Glomerular visceral epithelial cell (primary cell): ENCODE measurements at regions not wholly inside any gene's neighbourhood (a gene's known extent, or its start where the extent isn't known, plus 50 kb on each side); places are given as distances from the start of the nearest gene placed in this dataset.

Experiments
- DNase-seq: peaks from one replicate; pipeline ENCODE4 v3.0.0-alpha.2; 2016; ENCODE audit errors: extremely low spot score

DNA sequence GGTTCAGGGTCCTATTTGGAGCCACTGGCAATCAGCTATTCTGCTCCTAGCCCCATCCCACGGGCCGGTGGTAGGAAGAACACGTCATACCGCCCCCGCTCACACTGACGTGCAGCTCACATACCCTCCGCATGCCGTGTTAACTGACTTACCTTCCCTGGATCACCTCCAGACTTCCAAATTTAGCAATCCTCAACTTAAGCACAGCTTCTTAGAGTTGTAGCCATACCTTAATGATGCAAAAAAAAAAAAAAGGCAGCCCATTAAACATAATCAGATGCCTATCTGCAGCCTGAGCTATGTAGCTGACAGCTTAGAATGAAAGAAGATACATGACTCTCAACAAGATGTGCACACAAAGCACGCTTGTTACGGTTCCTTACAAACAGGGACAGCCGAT, 93.0 kb downstream of the IRX2 start:
- no peak for DNase-seq

GRCh38 chr5:2657151-2657550, 94.3 kb downstream of the IRX2 start:
- DNase-seq, result no peak

DNA sequence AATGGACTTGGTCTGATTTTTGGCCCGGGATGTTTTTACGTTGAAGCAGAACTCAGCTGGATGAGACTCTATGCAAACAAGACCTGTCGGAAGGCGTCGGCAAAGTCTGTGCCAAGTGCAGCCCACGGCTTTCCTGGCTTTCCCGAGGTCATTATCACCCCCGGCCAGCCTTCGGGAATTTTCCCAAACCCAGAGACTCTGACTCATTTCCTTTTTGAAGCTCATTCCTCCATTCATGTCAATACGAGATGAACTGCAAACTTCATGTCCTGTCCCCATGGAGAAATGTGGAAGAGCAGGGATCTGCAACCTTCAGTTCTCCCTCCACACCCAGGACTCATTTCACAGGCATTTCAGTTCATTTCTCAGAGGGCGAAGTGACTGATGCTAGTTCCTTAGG, 95.3 kb downstream of the IRX2 start:
- DNase-seq, result no peak

GRCh38 chr5:2653991-2654390, 97.5 kb downstream of the IRX2 start:
- DNase-seq, result no peak

GRCh38 chr5:2651116-2651515, 100.4 kb downstream of the IRX2 start:
- no peak for DNase-seq

DNA sequence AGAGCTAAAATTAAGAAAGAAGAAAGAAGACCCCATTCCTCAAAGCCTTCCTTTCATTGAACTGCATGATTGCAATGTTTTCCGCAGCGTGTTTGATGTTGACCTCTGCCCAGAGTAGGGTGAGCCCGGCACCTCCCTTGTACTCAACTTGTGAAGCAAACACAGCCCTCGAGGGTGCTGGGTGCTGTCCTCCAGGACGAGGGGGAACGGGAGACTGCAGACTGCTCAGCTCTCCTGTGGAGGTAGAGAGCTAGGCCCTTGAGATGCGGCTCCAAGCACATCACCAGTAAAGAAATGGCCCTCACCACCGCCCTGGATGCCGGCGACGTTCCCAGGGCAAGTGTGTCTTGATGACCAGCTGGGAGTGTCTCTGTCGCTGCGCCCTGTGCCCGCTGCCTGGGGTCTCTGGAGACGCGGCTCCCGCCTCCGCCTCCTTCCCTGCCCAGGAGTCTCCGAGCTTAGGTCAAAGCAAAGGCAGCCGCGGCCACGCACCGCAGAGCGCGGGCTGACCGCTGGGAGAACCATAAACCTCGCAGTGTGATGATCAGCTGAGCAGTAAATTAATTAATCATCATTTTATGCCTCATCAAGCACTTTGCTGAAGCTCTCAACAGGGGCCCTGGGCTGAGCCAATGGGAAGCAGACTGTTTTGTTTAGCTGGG, 108.7 kb downstream of the IRX2 start:
- no peak for DNase-seq

GRCh38 chr5:2640717-2641116, 110.8 kb downstream of the IRX2 start:
- DNase-seq, result no peak

GRCh38 chr5:2639425-2639824, 112.1 kb downstream of the IRX2 start:
- DNase-seq, result no peak

- DNase-seq, result no peak
These were observed 116.9 kb downstream of the IRX2 start for GRCh38 chr5:2634399-2635176.

- DNase-seq, result no peak
These were observed 117.5 kb downstream of the IRX2 start for GRCh38 chr5:2633992-2634391.

DNA sequence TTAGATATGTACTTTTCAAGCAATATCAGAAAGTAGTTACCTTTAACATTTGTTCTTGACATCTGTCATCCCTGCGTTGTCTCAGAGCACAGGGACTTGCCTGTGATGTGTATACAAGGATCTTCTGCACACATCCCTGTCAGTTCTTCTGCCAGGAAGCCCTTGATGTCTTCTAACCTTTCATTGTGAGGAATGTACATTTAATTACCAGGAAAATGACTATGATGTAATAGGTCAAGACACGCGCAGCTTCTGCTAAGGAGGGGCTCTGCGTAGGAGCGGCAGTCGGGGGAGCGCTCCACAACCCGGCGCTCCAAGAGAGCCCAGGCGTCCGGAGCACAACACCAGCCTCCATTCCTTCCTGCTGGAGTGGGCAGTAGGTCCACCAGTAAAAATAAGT, 119.7 kb downstream of the IRX2 start:
- no peak for DNase-seq

- DNase-seq, result no peak
These were observed 122.4 kb downstream of the IRX2 start for GRCh38 chr5:2629045-2629444.

DNA sequence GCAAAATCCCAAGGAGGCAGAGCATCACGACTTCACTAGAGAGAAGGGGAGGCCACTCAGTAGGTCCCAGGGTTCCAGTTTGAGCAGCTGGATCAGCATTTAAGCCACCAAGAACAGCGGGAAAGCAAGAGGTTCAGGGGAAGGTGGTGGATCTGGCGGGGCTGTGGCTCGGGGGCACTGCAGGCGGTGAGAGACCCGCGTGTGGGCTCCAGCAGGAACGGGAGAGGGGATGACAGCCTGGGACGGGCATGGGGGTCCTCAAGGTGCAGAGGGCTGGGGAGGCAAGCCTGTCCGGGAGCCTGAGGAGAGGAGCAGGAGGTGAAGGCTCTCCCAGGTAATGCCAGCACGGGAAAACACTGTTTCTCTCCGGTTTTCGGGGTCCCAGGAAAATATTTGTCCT, 123.6 kb downstream of the IRX2 start:
- no peak for DNase-seq

GRCh38 chr5:2626572-2626971, 124.9 kb downstream of the IRX2 start:
- no peak for DNase-seq

DNA sequence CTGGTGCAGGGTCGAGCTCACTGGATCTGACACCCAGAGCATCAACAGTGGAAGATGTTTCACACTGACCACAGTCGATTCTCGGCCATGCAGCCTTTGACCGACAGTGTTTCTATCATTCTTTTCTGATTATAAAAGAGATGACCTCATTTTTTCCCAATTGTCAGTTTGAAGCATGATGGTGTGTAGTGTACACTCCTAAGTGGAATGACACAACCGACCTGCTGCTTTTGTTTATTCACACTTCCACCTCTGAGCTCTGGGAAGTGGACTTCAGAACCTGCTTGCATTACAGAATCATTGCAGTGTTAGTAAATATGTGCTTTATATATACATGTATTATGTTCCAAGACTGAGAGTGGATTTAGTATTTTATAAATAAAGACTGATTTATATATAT, 128.6 kb downstream of the IRX2 start:
- no peak for DNase-seq

- DNase-seq, result no peak
These were observed 129.8 kb downstream of the IRX2 start for GRCh38 chr5:2621631-2622030.

GRCh38 chr5:2619216-2619615, 132.3 kb downstream of the IRX2 start:
- no peak for DNase-seq

GRCh38 chr5:2617461-2617860, 134.0 kb downstream of the IRX2 start:
- no peak for DNase-seq

DNA sequence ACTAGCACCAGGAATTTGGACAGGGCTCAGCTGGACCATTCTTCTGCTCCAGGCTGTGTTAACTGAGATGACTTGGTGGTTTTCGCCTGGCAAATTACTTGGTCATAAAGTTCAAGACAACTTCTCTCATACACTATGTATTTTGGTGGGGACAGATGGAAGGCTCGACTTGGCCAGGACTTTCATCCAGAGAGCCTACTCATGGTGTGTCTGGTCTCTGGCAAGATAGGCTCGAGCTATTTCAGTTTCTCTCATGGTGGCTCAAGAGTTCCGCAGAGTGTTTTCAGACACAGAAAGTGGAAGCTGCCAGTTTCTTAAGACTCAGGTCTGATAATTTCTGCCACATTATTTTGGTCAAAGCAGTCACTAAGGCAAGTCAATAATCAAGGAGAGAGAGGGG, 135.6 kb downstream of the IRX2 start:
- no peak for DNase-seq

DNA sequence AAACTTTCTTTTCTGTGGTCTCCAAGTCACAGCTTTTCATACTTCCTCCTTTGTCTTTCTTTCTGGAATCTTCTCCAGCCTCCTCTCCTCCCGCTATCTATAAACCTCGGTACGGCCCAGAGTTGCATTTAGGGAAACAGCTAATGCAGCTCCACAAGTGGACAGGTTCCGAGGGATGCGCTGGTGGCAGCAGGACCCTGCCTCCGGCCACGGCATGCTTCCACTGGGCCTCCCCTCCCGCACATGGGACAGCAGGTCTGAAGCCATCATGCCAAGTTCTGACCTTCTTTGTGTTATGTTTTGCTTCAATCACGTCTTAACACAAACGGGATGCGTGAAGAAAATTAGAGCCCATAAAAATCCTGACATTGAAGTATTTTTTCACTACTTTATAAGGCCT, 136.9 kb downstream of the IRX2 start:
- no peak for DNase-seq

GRCh38 chr5:2611659-2612058, 139.8 kb downstream of the IRX2 start:
- no peak for DNase-seq

GRCh38 chr5:2610986-2611385, 140.5 kb downstream of the IRX2 start:
- no peak for DNase-seq

DNA sequence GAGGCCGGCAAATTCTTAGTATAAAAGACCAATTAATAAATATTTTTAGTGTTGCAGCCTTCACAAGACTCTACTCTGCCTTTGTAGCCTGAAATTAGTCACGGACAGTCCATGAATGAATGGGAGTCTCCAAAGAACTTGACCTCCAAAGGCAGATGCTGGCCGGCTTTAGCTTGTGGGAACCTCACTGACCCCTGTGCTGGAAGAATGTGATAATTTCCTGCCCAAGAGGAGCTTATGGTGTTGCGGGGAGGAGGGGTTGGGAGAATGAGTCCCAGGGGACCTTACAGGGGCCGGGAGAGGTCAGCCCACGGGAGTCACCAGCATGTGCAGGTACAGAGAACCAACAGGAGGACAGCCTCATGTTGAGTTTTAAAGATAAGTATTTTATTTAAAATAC, 143.1 kb downstream of the IRX2 start:
- no peak for DNase-seq

DNA sequence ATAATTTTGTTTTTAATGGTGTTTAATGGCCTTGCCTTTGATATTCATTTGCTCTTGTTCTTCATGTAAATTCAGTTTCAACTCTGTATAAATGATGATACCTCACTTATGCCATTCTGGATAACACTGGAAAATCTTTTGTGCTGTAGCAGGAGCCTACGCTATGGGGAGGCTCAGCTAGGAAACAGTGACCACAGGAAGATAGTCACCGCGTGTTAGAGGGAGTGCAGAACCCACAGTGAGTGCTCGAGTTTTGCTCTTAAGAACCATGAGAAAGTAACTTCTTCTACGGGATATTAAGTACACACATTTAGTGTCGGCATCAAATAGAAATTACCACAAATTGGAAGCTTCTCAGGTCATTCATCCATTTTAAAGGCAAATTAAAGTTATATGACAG, 143.9 kb downstream of the IRX2 start:
- DNase-seq, result no peak
